GM19468 (cell line): ENCODE measurements at regions not wholly inside any gene's neighbourhood (a gene's known extent, or its start where the extent isn't known, plus 50 kb on each side); places are given as distances from the start of the nearest gene placed in this dataset.

Source experiments
- ATAC-seq: cut with Tn5 transposase; IDR thresholded peaks from one replicate; pipeline ENCODE4 v1.9.1; 2021; ENCODE audit warnings: mild to moderate bottlenecking, moderate library complexity, moderate number of reproducible peaks; ENCODE audit not compliant: unreplicated experiment; ENCODE audit errors: extremely low read depth

GRCh38 chr5:98442448-98442847, 331.0 kb upstream of the RGMB start:
- no peak for ATAC-seq

GRCh38 chr5:98443881-98444280, 329.6 kb upstream of the RGMB start:
- no peak for ATAC-seq

GRCh38 chr5:98453296-98453695, 320.2 kb upstream of the RGMB start:
- ATAC-seq, result no peak

DNA sequence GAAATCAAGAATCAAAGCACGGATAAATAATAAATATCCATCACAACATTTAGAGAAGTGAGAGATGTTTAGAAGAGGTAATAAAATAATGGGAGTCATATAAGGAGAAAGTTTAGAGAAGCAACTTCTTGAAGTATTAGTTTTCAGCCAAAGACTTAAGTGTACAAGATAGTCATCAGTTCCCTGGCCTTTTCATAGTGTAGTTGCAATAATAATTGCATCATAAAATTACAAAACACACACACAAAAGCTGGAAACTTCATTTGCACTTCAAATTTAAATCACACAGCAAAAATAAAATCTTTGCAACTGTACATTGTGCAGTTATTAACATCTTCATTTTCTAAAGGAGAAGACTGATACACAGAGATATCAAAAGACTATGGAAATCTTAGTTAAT, 319.1 kb upstream of the RGMB start:
- no peak for ATAC-seq

DNA sequence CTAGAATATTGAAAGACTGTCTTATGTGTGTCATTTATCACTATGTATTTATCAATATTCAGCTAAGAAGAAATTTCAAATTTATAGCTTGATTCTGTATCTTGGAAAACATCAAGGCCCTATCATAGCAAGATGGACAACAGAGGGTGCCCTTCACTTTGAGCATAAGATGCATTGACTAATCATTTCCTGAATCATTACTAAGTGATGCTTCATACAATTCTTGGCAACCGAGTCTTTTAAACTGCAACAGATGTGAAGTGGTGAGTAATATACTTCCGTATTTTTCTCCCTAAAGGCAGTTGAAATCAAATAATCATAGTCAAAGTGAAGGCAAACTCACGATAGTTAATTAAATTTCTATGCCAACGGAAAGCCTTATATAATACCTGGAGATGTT, 318.6 kb upstream of the RGMB start:
- ATAC-seq, result no peak

DNA sequence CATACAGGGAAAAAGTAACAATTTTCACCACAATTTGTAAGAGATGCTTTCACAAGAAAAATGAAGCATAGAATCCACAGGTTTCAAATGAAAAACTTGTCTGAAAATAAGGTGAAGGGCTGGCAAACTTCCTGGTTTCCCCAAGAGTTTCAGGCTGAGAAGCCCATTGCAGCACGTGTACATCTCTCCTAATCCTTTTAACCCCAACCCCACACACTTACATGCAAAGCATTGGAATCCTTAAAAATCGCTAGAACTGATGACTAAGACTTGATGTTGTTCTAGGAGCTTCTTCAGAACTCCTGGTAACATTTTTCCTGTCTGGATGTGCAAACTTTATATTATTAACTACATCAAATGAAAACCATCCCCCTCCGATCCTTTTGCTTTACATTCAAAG, 317.8 kb upstream of the RGMB start:
- ATAC-seq, result no peak

- no peak for ATAC-seq
These were observed 315.5 kb upstream of the RGMB start for GRCh38 chr5:98458004-98458403.

GRCh38 chr5:98458726-98459125, 314.7 kb upstream of the RGMB start:
- ATAC-seq, result no peak

- ATAC-seq, result no peak
These were observed 312.9 kb upstream of the RGMB start for GRCh38 chr5:98460536-98460935.

DNA sequence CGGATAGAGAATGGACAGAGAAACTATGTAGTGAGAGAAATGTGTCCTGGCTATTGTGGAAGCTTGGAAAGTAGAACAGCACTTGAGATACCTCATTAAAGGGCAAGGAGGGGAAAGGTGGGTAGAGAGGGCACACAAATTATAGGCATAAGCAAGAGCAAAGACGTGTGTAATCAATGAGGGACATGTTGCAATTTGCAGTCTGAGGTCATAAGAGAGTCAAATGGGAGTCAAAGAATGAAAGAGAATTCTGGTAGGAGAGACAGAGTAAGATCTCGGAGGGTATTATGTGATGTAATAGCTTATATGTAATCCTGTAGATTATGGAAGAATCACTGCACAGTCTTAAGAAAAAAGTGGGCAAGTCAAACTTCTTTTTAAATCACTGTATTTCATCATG, 312.0 kb upstream of the RGMB start:
- no peak for ATAC-seq

DNA sequence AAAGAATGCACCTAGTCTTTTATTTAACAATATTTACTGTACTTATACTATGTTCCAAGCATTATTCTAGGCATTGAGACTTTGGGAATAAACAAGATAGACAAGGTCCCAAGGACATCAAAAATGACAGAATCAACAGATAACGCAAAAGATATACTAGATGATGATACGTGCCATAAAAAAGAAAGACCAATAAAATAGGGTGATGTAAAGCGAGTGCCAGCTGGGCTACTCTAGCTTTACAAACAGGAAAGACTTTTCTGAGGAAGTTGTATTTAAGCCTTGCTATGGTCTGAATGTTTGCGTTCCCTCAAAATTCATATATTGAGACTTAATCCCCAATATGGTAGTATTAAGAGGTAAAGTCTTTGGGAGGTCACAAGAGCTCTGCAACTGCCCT, 310.2 kb upstream of the RGMB start:
- ATAC-seq, result no peak

DNA sequence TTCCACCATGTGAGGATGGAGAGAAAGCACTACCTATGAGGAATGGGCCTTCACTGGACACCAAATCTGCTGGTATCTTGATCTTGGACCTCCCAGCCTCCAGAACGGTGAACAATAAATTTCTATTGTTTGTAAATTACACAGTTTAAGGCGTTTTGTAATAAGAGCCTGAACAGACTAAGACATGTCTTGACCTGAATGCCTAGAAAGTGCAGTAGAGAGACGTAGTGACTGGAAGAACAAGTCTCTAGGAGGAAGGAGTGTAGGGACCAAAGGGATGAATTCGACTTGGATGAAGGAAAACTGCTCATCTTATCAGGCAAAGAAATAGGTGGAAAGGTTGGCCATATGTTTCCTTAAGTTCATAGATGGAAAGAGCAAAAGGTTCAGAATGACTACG, 309.8 kb upstream of the RGMB start:
- ATAC-seq, result no peak

DNA sequence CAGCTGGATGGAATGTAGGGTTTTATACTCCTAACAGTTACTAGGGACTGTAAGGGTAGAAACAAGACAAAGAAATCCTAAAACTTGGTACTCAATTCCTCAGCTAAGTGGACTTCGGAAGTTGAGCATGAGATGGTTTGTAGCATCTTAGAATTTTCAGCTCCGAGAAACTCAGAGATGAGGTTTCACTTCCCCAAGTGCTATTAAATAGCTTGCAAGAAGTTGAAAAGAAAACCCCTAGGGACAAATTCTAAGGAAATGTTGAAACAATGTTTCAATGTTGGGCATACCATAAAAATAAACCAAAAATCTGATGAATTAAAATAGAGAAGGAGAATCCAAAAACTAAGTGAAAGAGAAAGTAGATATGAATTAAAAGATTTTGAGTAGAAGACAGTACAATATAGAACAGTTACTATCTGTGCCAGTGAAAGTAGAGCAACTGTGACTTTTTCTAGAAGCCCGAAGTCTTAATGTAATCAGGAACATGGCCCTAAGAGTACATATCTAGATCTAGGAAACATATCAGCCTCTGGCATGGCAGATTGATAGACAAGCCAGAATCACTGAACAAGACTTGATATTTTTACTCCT, 308.6 kb upstream of the RGMB start:
- ATAC-seq, result peak; percentile 42

DNA sequence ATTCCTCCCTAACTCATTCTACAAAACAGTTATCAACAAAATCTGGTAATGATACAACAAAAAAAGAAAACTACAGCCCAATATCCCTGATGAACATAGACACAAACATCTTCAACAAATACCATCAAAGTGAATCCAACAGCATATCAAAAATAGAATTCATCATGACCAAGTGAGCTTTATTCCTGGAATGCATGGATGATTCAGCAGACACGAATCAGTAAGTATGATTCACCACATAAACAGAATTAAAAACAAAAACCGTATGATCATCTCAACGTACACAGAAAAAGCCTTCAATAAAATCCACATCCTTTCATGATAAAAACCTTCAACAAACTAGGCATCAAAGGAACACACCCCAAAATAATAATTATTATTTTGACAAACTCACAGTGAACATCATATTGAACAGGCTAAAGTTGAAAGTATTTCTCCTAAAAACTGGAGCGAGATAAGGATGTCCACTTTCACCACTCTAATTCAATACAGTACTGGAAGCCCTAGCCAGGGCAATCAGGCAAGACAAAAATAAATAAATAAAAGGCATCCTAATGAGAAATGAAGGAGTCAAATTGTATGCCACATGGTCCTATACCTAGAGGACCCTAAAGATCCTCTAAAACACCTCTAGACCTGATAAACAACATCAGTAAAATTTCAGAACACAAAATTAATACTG, 305.1 kb upstream of the RGMB start:
- no peak for ATAC-seq

DNA sequence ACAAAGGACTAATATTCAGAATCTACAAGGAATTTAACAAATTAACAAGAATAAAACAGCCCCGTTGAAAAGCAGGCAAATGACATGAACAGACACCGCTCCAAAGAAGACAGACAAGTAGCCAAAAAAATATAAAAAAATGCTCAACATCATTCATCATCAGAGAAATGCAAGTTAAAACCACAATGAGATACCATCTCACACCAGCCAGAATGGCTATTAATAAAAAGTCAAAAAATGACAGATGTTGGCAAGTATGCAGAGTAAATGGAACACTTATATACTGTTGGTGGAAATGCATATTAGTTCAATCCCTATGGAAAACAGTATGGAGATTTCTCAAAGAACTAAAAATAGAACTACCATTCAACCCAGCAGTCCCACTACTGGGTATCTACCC, 302.7 kb upstream of the RGMB start:
- no peak for ATAC-seq

GRCh38 chr5:98471458-98471857, 302.0 kb upstream of the RGMB start:
- ATAC-seq, result no peak

DNA sequence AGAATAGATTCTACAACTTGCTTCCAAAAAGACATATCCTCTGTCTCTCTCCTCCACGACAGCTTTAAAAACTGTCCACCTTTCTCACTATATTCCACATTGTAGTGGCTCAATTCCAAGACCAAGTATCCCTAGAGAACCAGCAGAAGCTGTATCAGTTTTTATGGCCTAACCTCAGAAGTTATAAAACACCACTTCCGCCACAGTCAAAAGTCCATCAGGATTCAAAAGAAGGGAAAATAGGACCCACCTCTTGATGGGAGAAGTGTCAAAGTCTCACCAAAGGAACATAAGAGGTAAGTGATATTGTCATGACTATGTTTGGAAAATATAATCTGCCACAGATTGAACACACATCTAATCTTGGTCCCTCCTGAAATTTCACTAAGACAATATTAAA, 299.2 kb upstream of the RGMB start:
- no peak for ATAC-seq

DNA sequence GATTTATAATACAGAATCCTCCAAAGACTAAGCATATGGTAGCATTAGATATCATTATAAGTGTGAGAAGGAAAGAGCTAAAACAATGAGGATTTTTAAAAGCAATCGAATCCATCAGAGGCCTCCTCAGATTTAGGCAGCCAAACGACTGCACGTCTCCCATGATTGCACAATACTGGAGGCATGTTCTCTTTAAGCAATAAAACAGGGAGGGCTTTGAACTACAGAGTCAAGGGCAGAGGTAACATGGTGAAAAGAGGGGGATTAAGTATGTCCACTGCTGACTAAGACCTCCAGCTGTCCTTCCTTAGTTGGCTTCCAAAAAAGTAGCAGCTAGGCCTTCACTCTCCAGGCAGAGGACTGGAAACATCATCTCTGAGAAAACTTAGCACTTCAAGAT, 298.7 kb upstream of the RGMB start:
- ATAC-seq, result no peak

DNA sequence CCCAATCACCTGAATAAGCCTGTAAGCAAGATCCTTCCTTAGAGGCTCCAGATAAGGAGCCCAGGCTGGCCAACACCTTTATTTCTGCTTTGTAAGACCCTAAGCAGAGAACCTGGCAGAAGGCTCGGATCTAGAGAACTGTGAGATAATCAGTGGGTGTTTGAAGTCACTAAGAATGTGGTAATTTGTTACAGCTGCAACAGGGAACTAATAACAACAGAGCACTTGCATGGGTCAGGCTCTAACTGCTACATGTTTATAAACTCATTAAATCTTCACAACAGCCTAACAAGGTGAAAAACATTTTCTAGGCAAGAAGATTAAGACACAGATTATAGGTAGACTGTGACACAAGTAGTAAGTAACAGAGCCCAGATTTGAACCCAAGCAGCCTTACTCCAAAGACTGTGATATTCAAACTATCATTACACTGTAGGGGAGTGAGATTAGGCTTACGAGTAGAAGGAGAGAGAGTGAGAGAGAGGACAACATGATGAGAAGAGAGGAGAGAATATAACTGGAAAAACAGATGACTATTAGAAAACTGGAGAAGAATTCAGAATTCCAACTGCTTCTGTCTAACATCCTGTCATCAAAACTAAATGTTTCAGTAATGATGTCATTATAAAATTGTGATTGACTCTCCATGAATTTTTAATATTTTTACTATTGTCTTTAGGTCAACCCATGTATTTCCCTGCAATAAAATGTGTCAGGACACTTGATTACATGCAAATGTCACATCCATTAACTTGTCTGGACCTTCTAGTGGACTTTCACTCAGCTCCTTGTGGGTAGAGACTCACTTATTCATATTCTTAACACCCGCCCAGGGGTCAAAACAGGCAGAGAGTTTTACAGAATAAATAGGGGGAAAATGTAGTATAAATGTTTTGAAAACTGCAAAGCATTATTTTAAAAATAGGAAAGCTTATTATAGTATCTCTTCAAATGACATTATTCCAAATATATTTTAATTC, 290.9 kb upstream of the RGMB start:
- ATAC-seq, result no peak

DNA sequence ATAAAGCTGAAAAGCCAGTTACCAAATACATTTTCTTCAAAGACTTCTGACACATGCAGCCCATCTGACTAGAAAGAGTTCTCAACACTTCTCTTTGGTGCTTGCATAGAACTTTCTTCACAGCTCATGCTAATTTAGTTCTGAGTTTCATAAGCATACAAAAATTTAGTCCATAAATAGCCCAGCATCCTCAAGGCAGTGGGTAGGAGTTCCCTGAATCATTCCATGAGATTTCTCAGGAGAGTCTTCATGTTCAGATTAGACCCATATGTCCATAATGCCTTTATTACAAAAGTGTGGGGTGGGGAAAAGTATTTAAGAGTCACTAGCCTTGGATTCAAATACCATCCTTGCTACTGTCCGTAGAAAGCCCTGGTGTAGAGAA, 290.2 kb upstream of the RGMB start:
- ATAC-seq, result no peak

DNA sequence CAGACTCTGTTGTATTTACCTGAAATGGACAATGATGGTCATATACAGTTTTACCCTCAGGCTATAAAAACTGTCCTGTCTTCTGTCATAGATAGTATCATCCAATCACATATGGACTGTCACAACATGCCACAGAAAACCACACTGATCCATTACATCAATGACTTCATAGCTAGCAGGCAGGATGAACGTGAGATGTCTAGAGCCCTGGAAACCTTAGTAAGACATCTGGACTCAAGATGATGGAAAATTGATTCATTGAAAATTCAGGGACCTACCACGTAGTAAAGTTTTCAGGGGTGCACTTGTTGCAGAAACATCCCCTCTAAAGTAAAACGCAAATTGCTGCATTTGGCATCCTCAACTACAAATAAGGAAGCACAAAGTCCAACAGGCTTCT, 284.4 kb upstream of the RGMB start:
- no peak for ATAC-seq
